NOMO-1 treated with dmso at 0.1 percent for 144 hours (cell line): ENCODE measurements at regions not wholly inside any gene's neighbourhood (a gene's known extent, or its start where the extent isn't known, plus 50 kb on each side); places are given as distances from the start of the nearest gene placed in this dataset.

Experiments used
- DNase-seq: peaks from one replicate; lab custom pipeline; 2025; ENCODE audit not compliant: unreplicated experiment; lab: John Stamatoyannopoulos, UW

GRCh38 chr9:126556560-126557250 is 57.0 kb upstream of the LMX1B start:
- DNase-seq, result no peak

- peak; percentile 20 for DNase-seq
Measured at GRCh38 chr9:126558051-126558665, 55.6 kb upstream of the LMX1B start.

GRCh38 chr9:126559296-126559695 is 54.4 kb upstream of the LMX1B start:
- no peak for DNase-seq

- DNase-seq, result peak; percentile 59
Measured at GRCh38 chr9:126561582-126561981, 52.1 kb upstream of the LMX1B start.

GRCh38 chr9:126563556-126563955 is 50.2 kb upstream of the LMX1B start:
- DNase-seq, result no peak
